DMS53 (cell line): ENCODE measurements at regions not wholly inside any gene's neighbourhood (a gene's known extent, or its start where the extent isn't known, plus 50 kb on each side); places are given as distances from the start of the nearest gene placed in this dataset.

Experiments used
- DNase-seq: peaks from one replicate; lab custom pipeline; 2025; lab: John Stamatoyannopoulos, UW

- DNase-seq = no peak
Measured at GRCh38 chr2:55973673-55974072, 50.1 kb upstream of the EFEMP1 start.

GRCh38 chr2:55976681-55977080 lies 53.1 kb upstream of the EFEMP1 start:
- DNase-seq = no peak

GRCh38 chr2:55985406-55985805 lies 61.8 kb upstream of the EFEMP1 start:
- no peak for DNase-seq

- no peak for DNase-seq
Measured at GRCh38 chr2:55986001-55986400, 62.4 kb upstream of the EFEMP1 start.

- peak; percentile 8 for DNase-seq
Measured at GRCh38 chr2:55986700-55987440, 63.3 kb upstream of the EFEMP1 start.

GRCh38 chr2:55989405-55989804 lies 65.8 kb upstream of the EFEMP1 start:
- no peak for DNase-seq

GRCh38 chr2:55992455-55992854 lies 68.9 kb upstream of the EFEMP1 start:
- no peak for DNase-seq

- no peak for DNase-seq
Measured at GRCh38 chr2:55993685-55994084, 70.1 kb upstream of the EFEMP1 start.

GRCh38 chr2:55995211-55995610 lies 71.6 kb upstream of the EFEMP1 start:
- peak; percentile 25 for DNase-seq

- DNase-seq = no peak
Measured at GRCh38 chr2:55995902-55996301, 72.3 kb upstream of the EFEMP1 start.

GRCh38 chr2:55999231-55999630 lies 75.6 kb upstream of the EFEMP1 start:
- no peak for DNase-seq

- DNase-seq = no peak
Measured at GRCh38 chr2:55999790-56000189, 76.2 kb upstream of the EFEMP1 start.

GRCh38 chr2:56001947-56002346 lies 78.4 kb upstream of the EFEMP1 start:
- DNase-seq = no peak

GRCh38 chr2:56008661-56009431 lies 85.3 kb upstream of the EFEMP1 start:
- DNase-seq = peak; percentile 94

GRCh38 chr2:56009758-56010458 lies 86.3 kb upstream of the EFEMP1 start:
- DNase-seq = peak; percentile 81

- no peak for DNase-seq
Measured at GRCh38 chr2:56011624-56012023, 88.0 kb upstream of the EFEMP1 start.

- no peak for DNase-seq
Measured at GRCh38 chr2:56012221-56012765, 88.7 kb upstream of the EFEMP1 start.

GRCh38 chr2:56013475-56013874 lies 89.9 kb upstream of the EFEMP1 start:
- DNase-seq = no peak

- DNase-seq = no peak
Measured at GRCh38 chr2:56014046-56014730, 90.6 kb upstream of the EFEMP1 start.

GRCh38 chr2:56015711-56016115 lies 92.1 kb upstream of the EFEMP1 start:
- DNase-seq = no peak

- no peak for DNase-seq
Measured at GRCh38 chr2:56017784-56018183, 94.2 kb upstream of the EFEMP1 start.

- no peak for DNase-seq
Measured at GRCh38 chr2:56018267-56018666, 94.7 kb upstream of the EFEMP1 start.
